GM23338 (cell line): ENCODE measurements at regions not wholly inside any gene's neighbourhood (a gene's known extent, or its start where the extent isn't known, plus 50 kb on each side); places are given as distances from the start of the nearest gene placed in this dataset.

Experiments used
- ATAC-seq: fragments of 200-7000 bp; cut with Tn5 transposase; 3 replicates; pipeline ENCODE4 v1.9.1; 2020
- DNase-seq: peaks from one replicate; pipeline ENCODE4 v3.0.0-alpha.2; 2015; ENCODE audit warnings: low spot score
- H2AFZ ChIP-seq: fragments of 200-600 bp; sonication (generic); 2 replicates; pipeline ENCODE4 v1.8.0; 2016; ENCODE audit warnings: antibody characterized with exemption, mild to moderate bottlenecking, moderate library complexity
- H3F3A ChIP-seq: fragments of 200-600 bp; sonication (generic); replicated peaks from 2 replicates; pipeline ENCODE4 v1.8.0; 2017; ENCODE audit warnings: antibody characterized with exemption, mixed run types, low read depth
- H3K27ac ChIP-seq: fragments of 200-600 bp; sonication (generic); 2 replicates; pipeline ENCODE4 v1.6.1; 2016; ENCODE audit warnings: low read depth
- H3K27me3 ChIP-seq: fragments of 200-600 bp; sonication (generic); 2 replicates; pipeline ENCODE4 v1.8.0; 2016; ENCODE audit warnings: mild to moderate bottlenecking, mixed run types, moderate library complexity; ENCODE audit not compliant: insufficient read depth
- H3K36me3 ChIP-seq: fragments of 200-600 bp; sonication (generic); 2 replicates; pipeline ENCODE4 v1.8.0; 2016; ENCODE audit warnings: mild to moderate bottlenecking; ENCODE audit not compliant: insufficient read depth
- H3K4me1 ChIP-seq: fragments of 200-600 bp; sonication (generic); 2 replicates; pipeline ENCODE4 v1.8.0; 2016; ENCODE audit warnings: mild to moderate bottlenecking, moderate library complexity; ENCODE audit not compliant: insufficient read depth
- H3K4me2 ChIP-seq: fragments of 200-600 bp; sonication (generic); 2 replicates; pipeline ENCODE4 v1.7.1; 2017; ENCODE audit warnings: mixed run types
- H3K4me3 ChIP-seq: fragments of 200-600 bp; sonication (generic); 2 replicates; pipeline ENCODE4 v1.6.1; 2016; ENCODE audit warnings: mixed run types
- H3K79me2 ChIP-seq: fragments of 200-600 bp; sonication (generic); replicated peaks from 2 replicates; pipeline ENCODE4 v1.8.0; 2017; ENCODE audit warnings: mild to moderate bottlenecking; ENCODE audit not compliant: insufficient read depth
- H3K9me2 ChIP-seq: fragments of 200-600 bp; sonication (generic); 2 replicates; pipeline ENCODE4 v1.8.0; 2017; ENCODE audit not compliant: insufficient read depth
- H4K20me1 ChIP-seq: fragments of 200-600 bp; sonication (generic); replicated peaks from 2 replicates; pipeline ENCODE4 v1.8.0; 2017; ENCODE audit warnings: mild to moderate bottlenecking; ENCODE audit not compliant: insufficient read depth
- H3K27ac Mint-ChIP-seq: 2 replicates; pipeline ENCODE4 v1.8.0; 2020; ENCODE audit warnings: inconsistent platforms, mild to moderate bottlenecking, moderate library complexity, mixed read lengths
- H3K27me3 Mint-ChIP-seq: 3 replicates; pipeline ENCODE4 v1.8.0; 2022; ENCODE audit warnings: low read depth, mild to moderate bottlenecking, moderate library complexity, mixed read lengths, inconsistent platforms; ENCODE audit not compliant: insufficient read depth, poor library complexity
- H3K36me3 Mint-ChIP-seq: 3 replicates; pipeline ENCODE4 v1.8.0; 2021; ENCODE audit warnings: low read depth, mild to moderate bottlenecking, inconsistent platforms, moderate library complexity, mixed read lengths
- H3K4me1 Mint-ChIP-seq: 3 replicates; pipeline ENCODE4 v1.8.0; 2020; ENCODE audit warnings: mild to moderate bottlenecking, inconsistent platforms, mixed read lengths
- H3K4me3 Mint-ChIP-seq: 3 replicates; pipeline ENCODE4 v1.8.0; 2021; ENCODE audit warnings: moderate library complexity, mild to moderate bottlenecking, inconsistent platforms, mixed read lengths
- H3K9me3 Mint-ChIP-seq: 3 replicates; pipeline ENCODE4 v1.8.0; 2020; ENCODE audit warnings: moderate library complexity, mild to moderate bottlenecking, inconsistent platforms, mixed read lengths
- EZH2phosphoT487 ChIP-seq: fragments of 200-600 bp; sonication (generic); IDR thresholded peaks from one replicate; pipeline ENCODE4 v1.8.1; 2018; ENCODE audit warnings: antibody characterized with exemption; ENCODE audit not compliant: unreplicated experiment
- POLR2AphosphoS5 ChIP-seq: IDR thresholded peaks from 2 replicates; pipeline ENCODE4 v1.6.1; 2016; ENCODE audit warnings: antibody characterized with exemption, low read depth
- TF ChIP-seq, protein P1 (sequence below): fragments of 250-450 bp; sonication (Bioruptor Pico); IDR thresholded peaks from 2 replicates; pipeline ENCODE4 v1.5.0; 2020; ENCODE audit warnings: mild to moderate bottlenecking, moderate library complexity
- TF ChIP-seq, protein P2 (sequence below), 2 experiments: fragments of 200-600 bp in 1 of 2; sonication (generic) in 1 of 2; conservative IDR thresholded peaks; 2 replicates each; pipeline versions ENCODE4 v1.5.1 to v1.6.1; 2016 to 2017; ENCODE audit warnings: antibody characterized with exemption in 2 of 2, low read depth in 2 of 2, mild to moderate bottlenecking in 2 of 2, moderate library complexity in 1 of 2

- TF ChIP-seq, protein P1, sequence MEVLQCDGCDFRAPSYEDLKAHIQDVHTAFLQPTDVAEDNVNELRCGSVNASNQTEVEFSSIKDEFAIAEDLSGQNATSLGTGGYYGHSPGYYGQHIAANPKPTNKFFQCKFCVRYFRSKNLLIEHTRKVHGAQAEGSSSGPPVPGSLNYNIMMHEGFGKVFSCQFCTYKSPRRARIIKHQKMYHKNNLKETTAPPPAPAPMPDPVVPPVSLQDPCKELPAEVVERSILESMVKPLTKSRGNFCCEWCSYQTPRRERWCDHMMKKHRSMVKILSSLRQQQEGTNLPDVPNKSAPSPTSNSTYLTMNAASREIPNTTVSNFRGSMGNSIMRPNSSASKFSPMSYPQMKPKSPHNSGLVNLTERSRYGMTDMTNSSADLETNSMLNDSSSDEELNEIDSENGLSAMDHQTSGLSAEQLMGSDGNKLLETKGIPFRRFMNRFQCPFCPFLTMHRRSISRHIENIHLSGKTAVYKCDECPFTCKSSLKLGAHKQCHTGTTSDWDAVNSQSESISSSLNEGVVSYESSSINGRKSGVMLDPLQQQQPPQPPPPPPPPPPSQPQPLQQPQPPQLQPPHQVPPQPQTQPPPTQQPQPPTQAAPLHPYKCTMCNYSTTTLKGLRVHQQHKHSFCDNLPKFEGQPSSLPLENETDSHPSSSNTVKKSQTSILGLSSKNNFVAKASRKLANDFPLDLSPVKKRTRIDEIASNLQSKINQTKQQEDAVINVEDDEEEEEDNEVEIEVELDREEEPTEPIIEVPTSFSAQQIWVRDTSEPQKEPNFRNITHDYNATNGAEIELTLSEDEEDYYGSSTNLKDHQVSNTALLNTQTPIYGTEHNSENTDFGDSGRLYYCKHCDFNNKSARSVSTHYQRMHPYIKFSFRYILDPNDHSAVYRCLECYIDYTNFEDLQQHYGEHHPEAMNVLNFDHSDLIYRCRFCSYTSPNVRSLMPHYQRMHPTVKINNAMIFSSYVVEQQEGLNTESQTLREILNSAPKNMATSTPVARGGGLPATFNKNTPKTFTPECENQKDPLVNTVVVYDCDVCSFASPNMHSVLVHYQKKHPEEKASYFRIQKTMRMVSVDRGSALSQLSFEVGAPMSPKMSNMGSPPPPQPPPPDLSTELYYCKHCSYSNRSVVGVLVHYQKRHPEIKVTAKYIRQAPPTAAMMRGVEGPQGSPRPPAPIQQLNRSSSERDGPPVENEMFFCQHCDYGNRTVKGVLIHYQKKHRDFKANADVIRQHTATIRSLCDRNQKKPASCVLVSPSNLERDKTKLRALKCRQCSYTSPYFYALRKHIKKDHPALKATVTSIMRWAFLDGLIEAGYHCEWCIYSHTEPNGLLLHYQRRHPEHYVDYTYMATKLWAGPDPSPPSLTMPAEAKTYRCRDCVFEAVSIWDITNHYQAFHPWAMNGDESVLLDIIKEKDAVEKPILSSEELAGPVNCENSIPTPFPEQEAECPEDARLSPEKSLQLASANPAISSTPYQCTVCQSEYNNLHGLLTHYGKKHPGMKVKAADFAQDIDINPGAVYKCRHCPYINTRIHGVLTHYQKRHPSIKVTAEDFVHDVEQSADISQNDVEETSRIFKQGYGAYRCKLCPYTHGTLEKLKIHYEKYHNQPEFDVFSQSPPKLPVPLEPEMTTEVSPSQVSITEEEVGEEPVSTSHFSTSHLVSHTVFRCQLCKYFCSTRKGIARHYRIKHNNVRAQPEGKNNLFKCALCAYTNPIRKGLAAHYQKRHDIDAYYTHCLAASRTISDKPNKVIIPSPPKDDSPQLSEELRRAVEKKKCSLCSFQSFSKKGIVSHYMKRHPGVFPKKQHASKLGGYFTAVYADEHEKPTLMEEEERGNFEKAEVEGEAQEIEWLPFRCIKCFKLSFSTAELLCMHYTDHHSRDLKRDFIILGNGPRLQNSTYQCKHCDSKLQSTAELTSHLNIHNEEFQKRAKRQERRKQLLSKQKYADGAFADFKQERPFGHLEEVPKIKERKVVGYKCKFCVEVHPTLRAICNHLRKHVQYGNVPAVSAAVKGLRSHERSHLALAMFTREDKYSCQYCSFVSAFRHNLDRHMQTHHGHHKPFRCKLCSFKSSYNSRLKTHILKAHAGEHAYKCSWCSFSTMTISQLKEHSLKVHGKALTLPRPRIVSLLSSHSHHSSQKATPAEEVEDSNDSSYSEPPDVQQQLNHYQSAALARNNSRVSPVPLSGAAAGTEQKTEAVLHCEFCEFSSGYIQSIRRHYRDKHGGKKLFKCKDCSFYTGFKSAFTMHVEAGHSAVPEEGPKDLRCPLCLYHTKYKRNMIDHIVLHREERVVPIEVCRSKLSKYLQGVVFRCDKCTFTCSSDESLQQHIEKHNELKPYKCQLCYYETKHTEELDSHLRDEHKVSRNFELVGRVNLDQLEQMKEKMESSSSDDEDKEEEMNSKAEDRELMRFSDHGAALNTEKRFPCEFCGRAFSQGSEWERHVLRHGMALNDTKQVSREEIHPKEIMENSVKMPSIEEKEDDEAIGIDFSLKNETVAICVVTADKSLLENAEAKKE, result no peak
Measured at GRCh38 chr13:87120476-87120875, 550.7 kb upstream of the SLITRK5 start (continued).

GRCh38 chr13:87122551-87122950 is 548.6 kb upstream of the SLITRK5 start:
- H3K36me3 ChIP-seq, result no peaks in the 10 kb centered on the region
- no peaks in the 10 kb centered on the region for H3F3A ChIP-seq
- Mint-ChIP-seq H3K27ac (no peak overlapping the region), H3K4me3 (no peak overlapping the region), H3K36me3 (no peaks in the 10 kb centered on the region), H3K9me3 (no peaks in the 10 kb centered on the region), H3K4me1 (peaks cover 8% of the 10 kb centered on the region), H3K27me3 (peaks cover 2% of the 10 kb centered on the region)
- DNase-seq (no peak), ATAC-seq (no peak)
- H3K79me2 ChIP-seq, result no peaks in the 10 kb centered on the region
- no peak overlapping the region for H2AFZ ChIP-seq
- no peak for TF ChIP-seq POLR2AphosphoS5
- TF ChIP-seq EZH2phosphoT487, result no peak
- TF ChIP-seq, protein P2, sequence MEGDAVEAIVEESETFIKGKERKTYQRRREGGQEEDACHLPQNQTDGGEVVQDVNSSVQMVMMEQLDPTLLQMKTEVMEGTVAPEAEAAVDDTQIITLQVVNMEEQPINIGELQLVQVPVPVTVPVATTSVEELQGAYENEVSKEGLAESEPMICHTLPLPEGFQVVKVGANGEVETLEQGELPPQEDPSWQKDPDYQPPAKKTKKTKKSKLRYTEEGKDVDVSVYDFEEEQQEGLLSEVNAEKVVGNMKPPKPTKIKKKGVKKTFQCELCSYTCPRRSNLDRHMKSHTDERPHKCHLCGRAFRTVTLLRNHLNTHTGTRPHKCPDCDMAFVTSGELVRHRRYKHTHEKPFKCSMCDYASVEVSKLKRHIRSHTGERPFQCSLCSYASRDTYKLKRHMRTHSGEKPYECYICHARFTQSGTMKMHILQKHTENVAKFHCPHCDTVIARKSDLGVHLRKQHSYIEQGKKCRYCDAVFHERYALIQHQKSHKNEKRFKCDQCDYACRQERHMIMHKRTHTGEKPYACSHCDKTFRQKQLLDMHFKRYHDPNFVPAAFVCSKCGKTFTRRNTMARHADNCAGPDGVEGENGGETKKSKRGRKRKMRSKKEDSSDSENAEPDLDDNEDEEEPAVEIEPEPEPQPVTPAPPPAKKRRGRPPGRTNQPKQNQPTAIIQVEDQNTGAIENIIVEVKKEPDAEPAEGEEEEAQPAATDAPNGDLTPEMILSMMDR (conservative IDR thresholded peaks at IDR 0.05; ENCODE audit: low read depth in 2 of 2), result no peak
- no peak overlapping the region for H3K4me3 ChIP-seq
- H3K27ac ChIP-seq, result no peak overlapping the region
- no peaks in the 10 kb centered on the region for H4K20me1 ChIP-seq
- no peaks in the 10 kb centered on the region for H3K9me2 ChIP-seq
- H3K4me1 ChIP-seq, result no peaks in the 10 kb centered on the region
- no peaks in the 10 kb centered on the region for H3K27me3 ChIP-seq
- no peak overlapping the region for H3K4me2 ChIP-seq
